Type B pancreatic cell (in vitro differentiated cells): ENCODE measurements at regions not wholly inside any gene's neighbourhood (a gene's known extent, or its start where the extent isn't known, plus 50 kb on each side); places are given as distances from the start of the nearest gene placed in this dataset.
"Not testable (repeated sequence)": the region's sequence is repeated elsewhere in the genome, so short reads cannot be mapped to it uniquely, and the experiment has no call there.

Experiments used
- DNase-seq: peaks from one replicate; pipeline ENCODE4 v3.0.0; 2021; ENCODE audit warnings: mixed read lengths; ENCODE audit not compliant: unreplicated experiment; ENCODE audit errors: extremely low spot score
- H3K27ac Mint-ChIP-seq: 2 replicates; pipeline ENCODE4 v1.8.0; 2021; ENCODE audit warnings: mild to moderate bottlenecking, mixed read lengths
- H3K27me3 Mint-ChIP-seq: 2 replicates; pipeline ENCODE4 v1.8.0; 2021; ENCODE audit warnings: mixed read lengths
- H3K36me3 Mint-ChIP-seq: 2 replicates; pipeline ENCODE4 v1.8.0; 2021; ENCODE audit warnings: mixed read lengths
- H3K4me1 Mint-ChIP-seq: one replicate; pipeline ENCODE4 v1.8.0; 2021; ENCODE audit warnings: mixed read lengths; ENCODE audit not compliant: unreplicated experiment
- H3K4me3 Mint-ChIP-seq: 2 replicates; pipeline ENCODE4 v1.8.0; 2021; ENCODE audit warnings: mild to moderate bottlenecking, mixed read lengths
- H3K9me3 Mint-ChIP-seq: 2 replicates; pipeline ENCODE4 v1.8.0; 2021; ENCODE audit warnings: mixed read lengths
- CTCF ChIP-seq: fragments of 200-600 bp; sonication (generic); conservative IDR thresholded peaks from 2 replicates; pipeline ENCODE4 v1.5.0; 2021; ENCODE audit warnings: antibody characterized with exemption, mild to moderate bottlenecking

- Mint-ChIP-seq H3K27me3 (no peaks in the 10 kb centered on the region), H3K9me3 (no peaks in the 10 kb centered on the region)
- TF ChIP-seq CTCF, result no peak
Observed at GRCh38 chr13:50392977-50393376, 377.7 kb downstream of the KCNRG start.

GRCh38 chr13:50393628-50394027 is 378.4 kb downstream of the KCNRG start:
- no peaks in the 10 kb centered on the region for H3K9me3 Mint-ChIP-seq
- H3K27ac Mint-ChIP-seq, result no peak overlapping the region
- no peak overlapping the region for H3K4me3 Mint-ChIP-seq
- H3K4me1 Mint-ChIP-seq, result peaks cover 18% of the 10 kb centered on the region
- H3K36me3 Mint-ChIP-seq, result no peaks in the 10 kb centered on the region
- no peaks in the 10 kb centered on the region for H3K27me3 Mint-ChIP-seq
- no peak for DNase-seq
- no peak for TF ChIP-seq CTCF

More at GRCh38 chr13:50392977-50393376, 377.7 kb downstream of the KCNRG start:
- Mint-ChIP-seq H3K36me3 (no peaks in the 10 kb centered on the region), H3K4me1 (peaks cover 18% of the 10 kb centered on the region), H3K27ac (no peak overlapping the region), H3K4me3 (no peak overlapping the region)
- DNase-seq, result no peak

GRCh38 chr13:50396001-50396400 is 380.8 kb downstream of the KCNRG start:
- H3K36me3 Mint-ChIP-seq, result no peaks in the 10 kb centered on the region
- no peak for DNase-seq

GRCh38 chr13:50396618-50397017 is 381.4 kb downstream of the KCNRG start:
- not testable (repeated sequence) for H3K9me3 Mint-ChIP-seq, DNase-seq, H3K27me3 Mint-ChIP-seq, H3K36me3 Mint-ChIP-seq, H3K4me3 Mint-ChIP-seq, H3K27ac Mint-ChIP-seq
- peaks cover 28% of the 10 kb centered on the region for H3K4me1 Mint-ChIP-seq

More at GRCh38 chr13:50396001-50396400, 380.8 kb downstream of the KCNRG start:
- Mint-ChIP-seq H3K27ac (no peak overlapping the region), H3K9me3 (no peaks in the 10 kb centered on the region), H3K4me3 (no peak overlapping the region), H3K4me1 (peaks cover 22% of the 10 kb centered on the region), H3K27me3 (no peaks in the 10 kb centered on the region)
- no peak for TF ChIP-seq CTCF

- no peak for DNase-seq
- H3K4me1 Mint-ChIP-seq, result peaks cover 24% of the 10 kb centered on the region
- H3K9me3 Mint-ChIP-seq, result peaks cover 4% of the 10 kb centered on the region
- H3K27ac Mint-ChIP-seq, result no peak overlapping the region
- no peak overlapping the region for H3K4me3 Mint-ChIP-seq
- no peaks in the 10 kb centered on the region for H3K36me3 Mint-ChIP-seq
- no peak for TF ChIP-seq CTCF
- no peaks in the 10 kb centered on the region for H3K27me3 Mint-ChIP-seq
Observed at GRCh38 chr13:50400035-50400726, 384.9 kb downstream of the KCNRG start.

GRCh38 chr13:50401049-50401505 is 385.8 kb downstream of the KCNRG start:
- Mint-ChIP-seq H3K36me3 (no peaks in the 10 kb centered on the region), H3K4me3 (no peak overlapping the region), H3K27me3 (no peaks in the 10 kb centered on the region), H3K4me1 (peaks cover 24% of the 10 kb centered on the region), H3K27ac (no peak overlapping the region), H3K9me3 (peaks cover 4% of the 10 kb centered on the region)
- no peak for TF ChIP-seq CTCF
- no peak for DNase-seq
